Activated T-helper 17 cell treated with anti-CD3 and anti-CD28 coated beads, Interleukin-2, amount 50 U/mL, for 72 hours (primary cell): ENCODE measurements at regions not wholly inside any gene's neighbourhood (a gene's known extent, or its start where the extent isn't known, plus 50 kb on each side); places are given as distances from the start of the nearest gene placed in this dataset.
"Not testable (repeated sequence)": the region's sequence is repeated elsewhere in the genome, so short reads cannot be mapped to it uniquely, and the experiment has no call there.

ENCODE experiments used
- ATAC-seq: fragments of 150-1000 bp; cut with Tn5 transposase; replicated peaks from 2 replicates; pipeline ENCODE4 v1.10.0; 2021; ENCODE audit warnings: mild to moderate bottlenecking, moderate library complexity
- H3K27ac Mint-ChIP-seq: one replicate; pipeline ENCODE4 v1.8.0; 2022; ENCODE audit warnings: mixed read lengths
- H3K27me3 Mint-ChIP-seq: one replicate; pipeline ENCODE4 v1.8.0; 2022; ENCODE audit warnings: mixed read lengths
- H3K36me3 Mint-ChIP-seq: one replicate; pipeline ENCODE4 v1.8.0; 2022; ENCODE audit warnings: low read depth, mild to moderate bottlenecking, mixed read lengths
- H3K4me1 Mint-ChIP-seq: one replicate; pipeline ENCODE4 v1.8.0; 2022; ENCODE audit warnings: mixed read lengths
- H3K4me3 Mint-ChIP-seq: one replicate; pipeline ENCODE4 v1.8.0; 2022; ENCODE audit warnings: mild to moderate bottlenecking, mixed read lengths
- H3K9me3 Mint-ChIP-seq: one replicate; pipeline ENCODE4 v1.8.0; 2022; ENCODE audit warnings: mixed read lengths

GRCh38 chr3:106965307-106965706, 411.9 kb upstream of the CCDC54 start:
- ATAC-seq, result no peak
- H3K9me3 Mint-ChIP-seq, result no peaks in the 10 kb centered on the region
- no peak overlapping the region for H3K27ac Mint-ChIP-seq
- H3K27me3 Mint-ChIP-seq, result peaks cover 4% of the 10 kb centered on the region
- H3K4me3 Mint-ChIP-seq, result no peak overlapping the region
- H3K36me3 Mint-ChIP-seq, result no peaks in the 10 kb centered on the region
- H3K4me1 Mint-ChIP-seq, result no peaks in the 10 kb centered on the region

- Mint-ChIP-seq H3K4me1 (no peaks in the 10 kb centered on the region), H3K27me3 (peaks cover 4% of the 10 kb centered on the region), H3K36me3 (no peaks in the 10 kb centered on the region), H3K27ac (no peak overlapping the region), H3K9me3 (no peaks in the 10 kb centered on the region), H3K4me3 (no peak overlapping the region)
- ATAC-seq, result no peak
These were observed 407.6 kb upstream of the CCDC54 start for GRCh38 chr3:106969596-106969995.

GRCh38 chr3:106981392-106981791, 395.8 kb upstream of the CCDC54 start:
- Mint-ChIP-seq H3K27me3 (no peaks in the 10 kb centered on the region), H3K36me3 (no peaks in the 10 kb centered on the region), H3K4me1 (no peaks in the 10 kb centered on the region), H3K27ac (no peak overlapping the region), H3K9me3 (no peaks in the 10 kb centered on the region), H3K4me3 (no peak overlapping the region)
- ATAC-seq, result no peak

- Mint-ChIP-seq H3K27ac (no peak overlapping the region), H3K27me3 (peaks cover 5% of the 10 kb centered on the region), H3K9me3 (peaks cover 4% of the 10 kb centered on the region), H3K4me1 (no peaks in the 10 kb centered on the region), H3K4me3 (no peak overlapping the region), H3K36me3 (no peaks in the 10 kb centered on the region)
- no peak for ATAC-seq
These were observed 391.5 kb upstream of the CCDC54 start for GRCh38 chr3:106985721-106986120.

- not testable (repeated sequence) for ATAC-seq, H3K9me3 Mint-ChIP-seq, H3K27ac Mint-ChIP-seq, H3K4me1 Mint-ChIP-seq, H3K27me3 Mint-ChIP-seq, H3K36me3 Mint-ChIP-seq
- peak overlapping the region; percentile 35 for H3K4me3 Mint-ChIP-seq
These were observed 378.2 kb upstream of the CCDC54 start for GRCh38 chr3:106998841-106999682.

GRCh38 chr3:107001635-107002034, 375.6 kb upstream of the CCDC54 start:
- H3K4me3 Mint-ChIP-seq, result no peak overlapping the region
- no peaks in the 10 kb centered on the region for H3K36me3 Mint-ChIP-seq
- H3K4me1 Mint-ChIP-seq, result no peaks in the 10 kb centered on the region
- no peak overlapping the region for H3K27ac Mint-ChIP-seq
- no peaks in the 10 kb centered on the region for H3K27me3 Mint-ChIP-seq
- no peak for ATAC-seq
- peaks cover 4% of the 10 kb centered on the region for H3K9me3 Mint-ChIP-seq

GRCh38 chr3:107005352-107005751, 371.9 kb upstream of the CCDC54 start:
- not testable (repeated sequence) for H3K4me1 Mint-ChIP-seq, H3K9me3 Mint-ChIP-seq, H3K4me3 Mint-ChIP-seq, H3K36me3 Mint-ChIP-seq, ATAC-seq, H3K27me3 Mint-ChIP-seq, H3K27ac Mint-ChIP-seq

- no peak for ATAC-seq
- Mint-ChIP-seq H3K27me3 (no peaks in the 10 kb centered on the region), H3K9me3 (peaks cover 3% of the 10 kb centered on the region), H3K27ac (no peak overlapping the region), H3K4me3 (no peak overlapping the region), H3K4me1 (no peaks in the 10 kb centered on the region), H3K36me3 (no peaks in the 10 kb centered on the region)
These were observed 369.0 kb upstream of the CCDC54 start for GRCh38 chr3:107008213-107008612.

GRCh38 chr3:107013641-107014040, 363.6 kb upstream of the CCDC54 start:
- Mint-ChIP-seq H3K9me3 (peaks cover 7% of the 10 kb centered on the region), H3K4me1 (no peaks in the 10 kb centered on the region), H3K27ac (no peak overlapping the region), H3K27me3 (no peaks in the 10 kb centered on the region), H3K4me3 (no peak overlapping the region), H3K36me3 (no peaks in the 10 kb centered on the region)
- ATAC-seq, result no peak

GRCh38 chr3:107024551-107025026, 352.6 kb upstream of the CCDC54 start:
- H3K4me1 Mint-ChIP-seq, result no peaks in the 10 kb centered on the region
- H3K27me3 Mint-ChIP-seq, result peaks cover 3% of the 10 kb centered on the region
- no peaks in the 10 kb centered on the region for H3K9me3 Mint-ChIP-seq
- H3K27ac Mint-ChIP-seq, result no peak overlapping the region
- no peak for ATAC-seq
- no peaks in the 10 kb centered on the region for H3K36me3 Mint-ChIP-seq
- H3K4me3 Mint-ChIP-seq, result no peak overlapping the region

GRCh38 chr3:107025961-107026360, 351.3 kb upstream of the CCDC54 start:
- H3K36me3 Mint-ChIP-seq, result no peaks in the 10 kb centered on the region
- H3K9me3 Mint-ChIP-seq, result no peaks in the 10 kb centered on the region

GRCh38 chr3:107028086-107028485, 349.2 kb upstream of the CCDC54 start:
- Mint-ChIP-seq H3K9me3 (no peaks in the 10 kb centered on the region), H3K4me3 (no peak overlapping the region), H3K27me3 (peaks cover 17% of the 10 kb centered on the region), H3K27ac (no peak overlapping the region), H3K4me1 (no peaks in the 10 kb centered on the region), H3K36me3 (no peaks in the 10 kb centered on the region)
- no peak for ATAC-seq

More at GRCh38 chr3:107025961-107026360, 351.3 kb upstream of the CCDC54 start:
- peaks cover 10% of the 10 kb centered on the region for H3K27me3 Mint-ChIP-seq
- H3K4me1 Mint-ChIP-seq, result no peaks in the 10 kb centered on the region
- no peak for ATAC-seq
- H3K4me3 Mint-ChIP-seq, result no peak overlapping the region
- H3K27ac Mint-ChIP-seq, result no peak overlapping the region

GRCh38 chr3:107028626-107029025, 348.6 kb upstream of the CCDC54 start:
- no peak overlapping the region for H3K27ac Mint-ChIP-seq
- no peaks in the 10 kb centered on the region for H3K9me3 Mint-ChIP-seq
- no peak for ATAC-seq
- no peaks in the 10 kb centered on the region for H3K4me1 Mint-ChIP-seq
- H3K4me3 Mint-ChIP-seq, result no peak overlapping the region
- H3K36me3 Mint-ChIP-seq, result no peaks in the 10 kb centered on the region
- peaks cover 14% of the 10 kb centered on the region for H3K27me3 Mint-ChIP-seq

GRCh38 chr3:107032111-107032510, 345.1 kb upstream of the CCDC54 start:
- no peak overlapping the region for H3K27ac Mint-ChIP-seq
- no peaks in the 10 kb centered on the region for H3K4me1 Mint-ChIP-seq
- H3K36me3 Mint-ChIP-seq, result no peaks in the 10 kb centered on the region
- ATAC-seq, result no peak
- H3K9me3 Mint-ChIP-seq, result peaks cover 2% of the 10 kb centered on the region
- H3K27me3 Mint-ChIP-seq, result peaks cover 19% of the 10 kb centered on the region
- no peak overlapping the region for H3K4me3 Mint-ChIP-seq

GRCh38 chr3:107034142-107034541, 343.1 kb upstream of the CCDC54 start:
- Mint-ChIP-seq H3K4me3 (no peak overlapping the region), H3K27ac (no peak overlapping the region), H3K9me3 (peaks cover 9% of the 10 kb centered on the region), H3K36me3 (no peaks in the 10 kb centered on the region), H3K27me3 (peaks cover 19% of the 10 kb centered on the region), H3K4me1 (no peaks in the 10 kb centered on the region)
- ATAC-seq, result no peak
